AG04450 (cell line): ENCODE measurements at regions not wholly inside any gene's neighbourhood (a gene's known extent, or its start where the extent isn't known, plus 50 kb on each side); places are given as distances from the start of the nearest gene placed in this dataset. TPM values are rescaled to one million over a fixed set of nuclear protein-coding genes. Genes with fewer than 3 reads are reported as not detected.

Experiments used
- CTCF ChIA-PET: fragments of 300-600, 350-600 bp; formaldehyde crosslinking; extraction: SDS; loops from one replicate; lab custom pipeline; 2022; ENCODE audit warnings: antibody characterized with exemption, inconsistent platforms; lab: Charles Lee
- POLR2A ChIA-PET: fragments of 350-600 bp; formaldehyde crosslinking; extraction: SDS; loops from one replicate; lab custom pipeline; 2021; ENCODE audit warnings: antibody characterized with exemption, inconsistent platforms; lab: Yijun Ruan, JAX
- DNase-seq: peaks from one replicate; pipeline ENCODE4 v3.0.0-alpha.2; 2011; ENCODE audit warnings: low read depth, low spot score
- H3K27ac ChIP-seq: one replicate; pipeline ENCODE4 v1.5.1; 2012; ENCODE audit warnings: low read depth, low read length, control low read depth
- H3K27me3 ChIP-seq: one replicate; pipeline ENCODE4 v1.6.0; 2012; ENCODE audit warnings: low read length; ENCODE audit not compliant: control insufficient read depth, insufficient read depth
- H3K4me3 ChIP-seq: 2 replicates; pipeline ENCODE4 v1.5.1; 2011; ENCODE audit warnings: mild to moderate bottlenecking, low read depth, low read length, control low read depth
- H3K9me3 ChIP-seq: 2 replicates; pipeline ENCODE4 v1.5.1; 2012; ENCODE audit warnings: low read length; ENCODE audit not compliant: control insufficient read depth, insufficient read depth
- CTCF ChIP-seq: IDR thresholded peaks from 2 replicates; pipeline ENCODE4 v1.5.1; 2011; ENCODE audit warnings: low read depth, low read length, control low read depth, inconsistent platforms
- small RNA-seq: library from RNA; depleted of rRNA; stranded (forward); fragments of <200 nt; gene quantifications from one replicate; pipeline ENCODE3, GENCODE V24; 2012; ENCODE audit warnings: low read depth; ENCODE audit not compliant: insufficient read length

- POLR2A ChIA-PET: no interaction called here
- H3K9me3 ChIP-seq: peaks cover 33% of the 10 kb centered on the region
- H3K4me3 ChIP-seq: no peak overlapping the region
- no peak for DNase-seq
- no peak overlapping the region for H3K27ac ChIP-seq
- H3K27me3 ChIP-seq: no peaks in the 10 kb centered on the region
- CTCF ChIA-PET: no interaction called here
- no peak for TF ChIP-seq CTCF
These were observed 50.5 kb upstream of the PRSS58 start for GRCh38 chr7:142308326-142308725.

Small RNAs in the stretch of these regions (small RNA-seq; reads per million reads assigned to genes)
- gene TRBV5-2: not detected
- not detected for gene TRBV8-1
- not detected for gene TRBV8-2
